VCaP (cell line): ENCODE measurements at regions not wholly inside any gene's neighbourhood (a gene's known extent, or its start where the extent isn't known, plus 50 kb on each side); places are given as distances from the start of the nearest gene placed in this dataset.

Source experiments
- H3K27ac ChIP-seq: fragments of 450-650 bp; 2 replicates; pipeline ENCODE4 v1.5.1; 2017
- CTCF ChIP-seq: fragments of 450-650 bp; conservative IDR thresholded peaks from 2 replicates; pipeline ENCODE4 v1.5.1; 2017; ENCODE audit warnings: mild to moderate bottlenecking, moderate library complexity

GRCh38 chr1:195790514-195791168 is 817.6 kb downstream of the KCNT2 start:
- H3K27ac ChIP-seq = no peak overlapping the region
- TF ChIP-seq CTCF = no peak

DNA sequence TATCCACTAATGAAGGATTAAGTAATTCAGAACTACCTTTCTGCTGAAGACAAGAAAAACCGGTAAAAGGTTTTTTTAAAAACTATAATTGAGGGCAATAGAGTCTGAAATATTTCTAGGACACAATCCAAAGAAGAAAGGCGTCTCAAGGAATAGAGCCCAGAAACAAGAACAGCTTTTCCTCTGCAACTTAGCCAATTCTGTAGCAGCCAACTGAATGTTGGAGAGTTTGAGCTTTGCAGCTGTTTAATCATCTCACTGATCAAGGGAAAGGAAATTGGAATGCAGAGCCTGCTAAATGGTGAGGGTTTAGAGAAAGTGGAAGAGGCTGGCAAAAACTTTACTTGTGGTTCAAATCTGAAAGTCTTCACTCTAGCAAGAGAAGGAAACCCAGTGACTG is 818.9 kb downstream of the KCNT2 start:
- no peak for TF ChIP-seq CTCF
- H3K27ac ChIP-seq = no peak overlapping the region

- TF ChIP-seq CTCF = no peak
- H3K27ac ChIP-seq = no peak overlapping the region
Measured at GRCh38 chr1:195788721-195789120, 819.5 kb downstream of the KCNT2 start.

- TF ChIP-seq CTCF = no peak
- no peak overlapping the region for H3K27ac ChIP-seq
Measured at GRCh38 chr1:195785830-195786229, 822.4 kb downstream of the KCNT2 start.

GRCh38 chr1:195773931-195774330 is 834.3 kb downstream of the KCNT2 start:
- TF ChIP-seq CTCF = no peak
- no peak overlapping the region for H3K27ac ChIP-seq

DNA sequence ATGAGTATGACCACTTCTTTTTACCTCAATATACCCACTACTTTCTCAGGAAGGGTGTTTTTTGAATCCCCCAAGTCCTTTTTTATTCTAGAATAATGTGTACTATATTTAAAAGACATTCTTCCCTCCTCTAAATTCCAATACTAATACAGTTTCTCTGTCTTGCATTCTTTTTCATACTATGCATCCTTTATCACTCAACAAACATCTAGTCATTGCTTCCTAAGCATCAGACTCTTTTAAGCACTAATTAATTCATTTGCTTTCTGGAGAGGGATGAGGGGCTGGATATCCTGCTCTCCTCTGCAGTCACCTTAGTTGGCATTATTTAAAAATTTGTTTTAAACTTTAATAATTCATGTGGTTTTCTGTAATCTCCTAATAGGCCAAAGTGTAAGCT is 838.8 kb downstream of the KCNT2 start:
- H3K27ac ChIP-seq = no peak overlapping the region
- TF ChIP-seq CTCF = no peak

- no peak for TF ChIP-seq CTCF
- no peak overlapping the region for H3K27ac ChIP-seq
Measured at GRCh38 chr1:195768936-195769335, 839.3 kb downstream of the KCNT2 start.
